GM18517 (cell line): ENCODE measurements at regions not wholly inside any gene's neighbourhood (a gene's known extent, or its start where the extent isn't known, plus 50 kb on each side); places are given as distances from the start of the nearest gene placed in this dataset.
"Not testable (repeated sequence)": the region's sequence is repeated elsewhere in the genome, so short reads cannot be mapped to it uniquely, and the experiment has no call there.

Source experiments
- ATAC-seq: cut with Tn5 transposase; IDR thresholded peaks from one replicate; pipeline ENCODE4 v1.9.1; 2021; ENCODE audit warnings: mild to moderate bottlenecking, moderate library complexity; ENCODE audit not compliant: unreplicated experiment

DNA sequence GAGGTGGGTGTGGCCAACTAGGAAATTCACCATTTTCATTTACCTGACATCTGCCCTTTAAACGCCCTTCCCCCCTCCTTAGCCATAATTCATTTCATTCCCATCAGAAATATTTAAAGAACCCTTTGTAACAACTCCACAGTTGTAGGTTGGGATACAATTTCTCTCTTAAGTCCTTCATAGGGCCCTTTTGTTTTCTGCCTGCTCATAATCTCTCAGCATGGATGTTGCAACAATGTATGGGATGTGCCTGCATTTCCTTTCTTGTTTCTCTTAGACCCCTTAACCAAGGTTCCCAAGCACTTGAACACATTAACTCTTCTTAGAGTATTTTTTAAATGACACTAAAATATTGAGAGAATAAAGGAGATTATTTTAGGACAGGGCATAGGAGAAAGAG is 51.7 kb upstream of the MYO10 start:
- ATAC-seq: no peak

DNA sequence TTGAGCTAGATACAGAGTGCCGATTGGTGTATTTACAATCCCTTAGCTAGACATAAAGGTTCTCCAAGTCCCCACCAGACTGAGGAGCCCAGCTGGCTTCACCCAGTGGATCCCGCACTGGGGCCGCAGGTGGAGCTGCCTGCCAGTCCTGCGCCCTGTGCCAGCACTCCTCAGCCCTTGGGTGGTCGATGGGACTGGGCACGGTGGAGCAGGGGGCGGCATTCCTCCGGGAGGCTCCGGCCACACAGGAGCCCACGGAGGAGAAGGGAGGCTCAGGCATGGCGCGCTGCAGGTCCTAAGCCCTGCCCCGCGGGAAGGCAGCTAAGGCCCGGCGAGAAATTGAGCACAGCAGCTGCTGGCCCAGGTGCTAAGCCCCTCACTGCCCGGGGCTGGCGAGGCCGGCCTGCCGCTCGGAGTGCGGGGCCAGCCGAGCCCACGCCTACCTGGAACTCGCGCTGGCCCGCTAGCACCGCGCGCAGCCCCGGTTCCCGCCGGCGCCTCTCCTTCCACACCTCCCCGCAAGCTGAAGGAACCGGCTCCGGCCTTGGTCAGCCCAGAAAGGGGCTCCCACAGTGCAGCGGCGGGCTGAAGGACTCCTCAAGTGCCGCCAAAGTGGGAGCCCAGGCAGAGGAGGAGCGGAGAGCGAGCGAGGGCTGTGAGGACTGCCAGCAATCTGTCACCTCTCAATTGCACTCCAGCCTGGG is 54.9 kb upstream of the MYO10 start:
- ATAC-seq: not testable (repeated sequence)

DNA sequence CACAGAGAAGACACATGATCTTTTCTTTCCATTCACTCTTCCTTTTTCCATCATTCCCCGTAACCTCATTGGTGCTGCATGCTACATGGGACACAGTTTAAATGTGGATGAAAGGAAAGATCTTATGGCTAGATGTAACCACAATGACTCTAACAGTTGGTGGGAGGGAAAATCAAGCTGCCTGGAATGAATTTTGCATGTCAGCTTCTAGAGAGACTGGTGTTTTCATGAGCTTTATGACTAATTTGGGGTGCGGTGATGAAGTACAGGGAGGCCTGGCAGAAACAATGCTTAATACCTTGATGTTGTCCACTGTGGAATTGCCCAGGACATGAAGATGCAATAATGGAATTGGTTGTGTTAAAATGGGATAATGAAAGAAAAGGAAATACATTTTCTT is 55.9 kb upstream of the MYO10 start:
- peak; percentile 7 for ATAC-seq

DNA sequence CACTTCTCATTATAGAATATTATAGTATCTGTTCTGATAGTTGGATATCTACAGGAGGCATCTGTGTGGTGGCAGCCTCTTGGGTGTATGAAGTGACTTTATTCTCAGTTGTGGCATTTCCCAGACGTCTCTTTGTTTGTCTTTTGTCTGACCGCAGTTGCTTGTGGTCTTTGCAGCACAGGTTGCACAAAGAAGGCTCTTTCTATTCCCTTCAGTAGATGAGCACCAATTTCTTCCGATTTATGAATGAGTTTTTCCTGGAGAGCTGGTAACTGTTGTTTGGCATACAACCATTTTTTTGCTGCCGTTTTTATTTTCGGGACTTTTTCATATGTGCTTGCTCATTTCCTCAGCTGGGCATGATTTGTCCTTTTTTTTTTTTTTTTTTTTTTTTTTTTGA is 56.4 kb upstream of the MYO10 start:
- ATAC-seq: peak; percentile 63

DNA sequence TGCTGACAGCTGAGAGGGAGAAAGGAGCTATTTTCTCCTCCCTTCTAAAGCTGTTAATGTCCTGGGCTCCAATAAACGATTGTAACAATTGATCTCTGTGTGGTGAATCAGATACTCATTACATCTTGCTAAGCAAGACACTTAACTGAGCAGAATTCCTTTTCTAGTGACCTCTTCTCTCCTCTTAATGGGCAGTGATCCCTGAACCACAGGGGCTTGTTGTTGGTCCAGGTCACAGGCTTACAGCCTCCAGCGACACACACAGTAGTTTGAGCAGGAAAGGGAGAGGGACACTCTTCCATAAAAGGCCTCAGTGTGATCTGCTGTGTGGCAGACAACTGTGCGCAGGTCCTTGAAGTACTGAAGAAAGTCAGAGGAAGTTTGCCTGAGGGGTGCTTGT is 58.5 kb upstream of the MYO10 start:
- ATAC-seq: no peak

DNA sequence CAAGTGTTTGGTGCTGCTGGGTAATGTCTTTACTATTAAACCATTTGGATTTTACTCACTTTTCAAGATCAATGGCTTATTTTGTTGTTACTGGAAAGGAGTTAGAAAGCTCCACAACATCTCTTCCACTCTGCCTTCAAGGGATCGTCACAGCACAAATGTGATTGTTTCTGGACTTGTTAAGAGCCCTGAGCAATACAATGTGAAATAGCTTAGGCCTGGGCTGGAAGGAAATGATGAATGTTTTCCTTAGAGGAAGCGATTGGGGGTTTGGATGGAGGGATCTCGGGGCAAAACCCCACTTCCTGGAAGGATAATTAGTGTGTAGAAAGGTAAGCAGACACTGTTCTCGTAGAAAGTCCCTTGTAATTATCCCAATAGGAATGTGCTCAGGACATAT is 59.3 kb upstream of the MYO10 start:
- no peak for ATAC-seq

DNA sequence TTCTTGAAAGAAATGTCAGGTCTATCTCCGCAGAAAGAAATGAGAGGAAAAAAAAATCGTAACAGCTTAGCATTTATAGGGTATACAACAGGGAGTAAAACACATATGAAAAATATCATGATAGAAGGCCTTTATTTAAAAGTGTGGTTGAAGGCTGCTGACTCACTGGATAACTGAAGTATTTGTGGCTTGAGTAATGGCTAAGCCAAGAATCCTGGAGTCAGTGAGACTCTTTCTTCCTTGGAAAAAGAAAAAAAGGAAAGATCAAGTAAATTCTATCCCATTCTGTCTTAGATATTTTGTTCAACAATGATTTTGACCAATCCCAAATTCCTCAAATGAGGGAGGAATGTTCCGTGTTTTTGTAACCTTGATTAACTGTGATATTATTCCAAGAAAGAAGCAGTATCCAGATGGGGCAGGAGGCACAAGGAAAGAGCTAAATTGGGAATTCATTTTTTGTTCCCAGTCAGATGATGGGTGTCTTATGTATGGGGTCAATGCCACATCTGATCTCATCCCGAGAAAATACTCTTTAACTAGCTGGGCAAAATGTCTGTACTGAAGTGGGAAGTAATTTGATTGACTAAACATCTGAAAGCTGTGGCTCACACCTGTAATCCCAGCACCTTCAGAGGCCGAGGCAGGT is 64.3 kb upstream of the MYO10 start:
- no peak for ATAC-seq

DNA sequence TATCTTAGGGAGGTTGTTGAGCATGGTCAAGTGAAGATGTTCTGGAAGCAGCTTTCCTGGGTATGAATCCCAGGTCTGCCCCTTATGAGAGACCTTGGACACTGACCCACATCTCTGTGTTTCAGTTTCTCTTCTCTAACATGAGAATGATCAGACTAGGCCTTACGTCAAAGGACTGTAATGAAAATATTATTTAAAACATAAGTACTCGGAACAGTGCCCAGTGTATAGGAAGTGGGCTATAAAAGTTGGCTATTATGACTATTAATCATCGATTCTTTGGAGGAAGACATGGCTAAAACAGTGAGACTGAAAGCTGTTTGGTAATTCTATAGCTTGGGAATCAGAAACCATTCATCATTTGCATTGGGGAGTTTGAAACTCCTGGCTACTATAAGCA is 65.3 kb upstream of the MYO10 start:
- ATAC-seq: no peak

DNA sequence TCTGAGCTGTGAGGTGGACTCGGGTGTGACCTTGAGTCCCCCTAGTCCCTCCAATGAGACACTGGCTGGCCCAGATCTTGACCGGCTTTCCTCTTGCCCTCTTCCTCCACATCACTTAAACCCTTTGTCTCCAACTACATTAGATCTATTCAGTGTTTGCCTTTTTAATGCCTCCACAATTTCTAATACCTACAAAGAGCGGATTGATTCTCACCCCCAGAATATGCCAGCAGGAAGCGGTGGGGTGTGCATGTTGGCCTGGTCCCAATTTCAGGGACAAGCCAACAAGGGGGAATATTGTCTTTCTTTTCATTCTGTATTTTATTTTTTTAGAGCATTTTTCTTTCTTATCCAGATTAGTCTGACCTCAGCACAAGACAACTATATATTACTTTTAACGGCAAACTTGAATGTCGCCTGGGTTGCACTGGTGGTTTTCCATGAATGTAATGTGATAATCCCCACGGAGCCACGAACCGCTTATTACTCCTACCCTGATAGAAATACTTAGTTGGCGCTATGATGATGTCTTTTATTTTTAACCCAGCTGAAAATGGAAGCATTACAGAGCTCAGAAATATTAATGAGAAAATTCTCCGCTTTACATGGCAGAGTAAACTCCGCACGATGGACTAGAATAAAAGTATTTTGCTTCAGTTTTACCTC is 68.5 kb upstream of the MYO10 start:
- ATAC-seq: no peak

DNA sequence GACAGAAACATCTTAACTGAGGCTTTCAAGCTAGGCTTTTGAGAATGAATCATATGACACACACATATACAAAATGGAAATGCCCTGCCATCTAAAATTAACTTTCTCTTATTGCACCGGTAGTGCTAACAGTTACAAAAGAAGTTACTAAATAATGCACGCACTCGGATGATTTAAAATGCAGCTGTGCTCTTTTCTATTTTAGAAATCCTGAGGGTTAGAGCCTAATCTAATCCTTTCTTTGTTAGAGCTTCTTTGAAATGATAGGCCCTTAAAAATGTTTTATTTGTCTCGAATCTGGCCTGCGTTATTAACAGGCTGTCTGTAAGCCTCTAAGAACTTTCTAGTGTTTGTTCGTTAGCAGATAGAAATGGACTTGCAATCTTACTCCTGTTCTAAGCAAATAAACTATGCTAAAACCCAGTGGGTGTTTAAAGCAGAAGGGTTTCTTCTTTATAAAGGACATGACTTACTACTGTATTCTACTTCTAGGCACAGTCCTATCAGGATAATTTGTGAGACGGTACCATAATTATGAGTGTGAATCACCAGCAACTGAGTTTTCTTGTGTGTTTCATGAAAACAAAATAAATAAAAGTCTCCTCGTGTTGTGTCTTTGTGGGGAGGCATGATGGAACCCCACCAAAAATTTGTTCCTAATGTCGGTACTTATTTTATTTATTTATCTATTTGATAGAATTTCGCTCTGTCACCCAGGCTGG is 69.2 kb upstream of the MYO10 start:
- ATAC-seq: no peak

DNA sequence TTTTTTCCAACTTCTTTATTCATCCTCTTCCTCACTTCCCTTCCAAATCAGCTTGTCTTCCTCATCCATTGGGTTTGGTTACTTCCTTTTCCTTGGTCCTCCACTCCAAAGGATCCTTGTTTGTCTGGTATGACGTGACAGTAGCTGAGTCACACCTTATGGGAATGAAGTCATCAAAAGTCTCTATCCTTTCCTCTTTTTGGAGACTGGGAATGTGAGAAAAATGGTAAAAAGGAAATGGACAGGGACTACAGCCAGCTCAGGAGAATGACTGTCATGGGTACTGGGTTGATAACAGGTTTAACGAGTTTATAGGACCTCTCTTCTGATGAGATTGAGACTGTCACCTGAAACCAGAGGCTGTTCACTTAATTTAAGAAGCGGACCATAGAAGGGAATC is 76.2 kb upstream of the MYO10 start:
- ATAC-seq: no peak

DNA sequence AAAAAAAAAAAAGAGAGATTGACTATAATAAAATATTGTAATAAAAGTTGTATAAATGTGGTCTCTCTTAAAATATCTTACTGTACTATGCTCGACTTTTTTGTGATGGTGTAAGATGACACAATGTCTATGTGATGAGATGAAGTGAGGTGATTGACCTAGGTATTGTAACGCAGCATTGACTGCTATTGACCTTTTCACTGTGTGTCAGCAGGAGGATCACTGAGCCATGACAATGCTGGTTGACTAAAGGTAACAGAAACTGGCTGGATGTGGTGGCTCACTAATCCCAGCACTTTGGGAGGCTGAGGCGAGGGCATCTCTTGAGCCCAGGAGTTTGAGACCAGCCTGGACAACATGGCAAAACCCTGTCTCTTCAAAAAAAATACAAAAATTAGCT is 78.6 kb upstream of the MYO10 start:
- ATAC-seq: no peak

DNA sequence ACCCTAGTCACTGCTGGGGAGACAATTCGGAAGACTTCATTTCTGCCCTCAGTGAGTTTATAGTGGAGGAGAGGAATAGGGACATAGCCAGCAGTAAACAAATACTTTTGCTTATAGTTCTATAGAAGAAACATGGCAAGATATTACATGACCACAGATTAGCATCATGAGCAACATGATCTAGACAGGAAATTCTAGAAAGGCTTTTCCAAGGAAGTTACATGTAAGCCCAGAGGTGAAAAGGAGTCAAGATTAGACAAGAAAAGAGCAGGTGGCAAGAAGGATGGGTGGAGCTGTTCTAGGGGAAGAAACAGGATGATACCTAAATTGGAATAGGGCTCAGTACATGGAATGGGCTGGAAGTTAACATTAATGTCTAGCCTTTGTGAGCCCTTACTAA is 82.8 kb upstream of the MYO10 start:
- ATAC-seq: no peak

DNA sequence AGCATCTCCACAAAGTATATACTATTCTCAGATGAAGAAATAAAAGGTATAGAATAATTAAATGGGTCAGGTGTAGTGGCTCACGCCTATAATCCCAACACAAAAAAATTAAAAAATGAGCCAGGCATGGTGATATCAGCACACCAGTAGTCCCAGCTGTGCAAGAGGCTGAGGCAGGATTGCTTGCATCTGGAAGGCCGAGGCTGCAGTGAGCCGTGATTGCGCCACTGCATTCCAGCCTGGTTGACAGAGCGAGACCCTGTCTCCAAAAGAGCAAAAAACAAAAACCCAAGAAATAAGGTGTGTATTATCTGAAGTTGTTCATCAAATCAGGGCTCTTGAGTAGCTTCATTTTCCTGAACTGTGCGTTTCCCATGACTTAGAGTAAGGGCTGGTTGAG is 83.2 kb upstream of the MYO10 start:
- no peak for ATAC-seq

DNA sequence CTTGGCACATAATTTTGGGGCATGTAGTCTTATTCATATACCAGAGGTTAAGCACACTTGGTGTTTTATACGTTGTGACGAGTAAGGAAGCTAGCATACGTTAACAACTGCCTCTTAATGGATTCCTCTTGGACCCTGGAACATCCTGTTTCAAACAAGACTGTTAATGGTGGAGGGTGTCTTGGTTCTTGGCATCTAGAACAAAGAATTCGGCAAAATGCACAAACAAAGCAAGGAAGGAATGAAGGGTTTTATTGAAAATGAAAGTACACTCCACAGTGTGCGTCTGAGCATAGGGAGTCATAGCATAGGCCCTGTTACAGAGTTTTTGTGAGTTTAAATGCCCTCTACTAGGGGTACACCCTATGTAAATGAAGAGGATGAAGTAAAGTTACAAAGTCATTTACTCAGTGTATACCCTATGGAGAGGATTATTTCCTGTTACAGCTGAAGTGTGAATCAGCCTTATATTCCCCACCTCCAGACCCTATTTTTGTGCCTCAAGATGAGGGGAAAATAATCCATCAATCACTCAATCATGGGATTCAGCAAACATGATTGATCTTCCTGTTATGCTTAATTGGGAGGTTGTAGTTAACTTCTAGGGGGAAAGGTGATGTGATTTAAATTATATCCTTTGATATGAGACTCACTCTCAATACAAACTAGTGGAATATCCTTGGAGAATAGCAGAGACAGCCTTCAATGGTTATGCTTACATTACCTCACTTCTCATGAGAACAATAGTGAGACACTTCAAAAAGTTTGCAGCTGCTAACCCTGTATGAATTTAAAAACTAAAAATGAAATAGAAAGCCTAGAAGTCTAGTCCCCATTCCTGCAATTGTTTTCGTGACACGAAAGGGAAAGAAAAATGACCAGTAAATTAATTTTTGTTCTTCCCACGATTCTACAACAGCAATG is 84.9 kb upstream of the MYO10 start:
- no peak for ATAC-seq

DNA sequence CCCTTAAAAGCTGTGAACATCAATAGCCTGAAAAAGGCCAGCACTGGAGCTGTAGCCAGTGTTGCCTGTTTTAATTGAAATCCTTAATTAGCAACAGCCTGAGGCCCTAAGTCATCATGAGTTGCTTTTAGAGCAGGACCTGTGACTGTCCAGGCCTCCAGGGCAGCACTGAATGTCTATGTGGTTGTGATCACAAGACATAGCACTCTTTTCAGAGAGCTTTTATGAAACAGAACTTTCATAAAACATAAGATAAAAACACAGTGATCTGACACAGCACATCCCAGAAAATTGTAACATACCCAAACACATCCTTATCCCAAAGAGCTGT is 85.5 kb upstream of the MYO10 start:
- ATAC-seq: no peak

DNA sequence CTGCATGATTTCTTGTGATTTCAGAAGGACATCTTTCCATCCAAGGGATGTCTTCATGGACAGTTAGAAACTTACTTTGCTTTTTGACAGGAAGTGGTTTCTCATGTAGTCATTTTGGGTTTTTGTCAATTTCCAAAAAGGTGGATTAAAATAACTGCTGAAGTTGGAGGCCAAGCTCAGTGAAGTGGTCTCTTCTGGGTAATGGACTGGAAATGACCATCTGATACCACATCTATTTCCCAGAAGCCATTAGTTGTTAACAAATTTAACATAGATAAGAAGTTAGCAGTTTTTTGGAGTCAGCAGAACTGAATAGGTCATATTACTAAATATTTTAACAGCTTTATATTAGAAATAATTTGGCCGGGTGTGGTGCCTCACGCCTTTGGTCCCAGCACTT is 86.2 kb upstream of the MYO10 start:
- ATAC-seq: no peak

DNA sequence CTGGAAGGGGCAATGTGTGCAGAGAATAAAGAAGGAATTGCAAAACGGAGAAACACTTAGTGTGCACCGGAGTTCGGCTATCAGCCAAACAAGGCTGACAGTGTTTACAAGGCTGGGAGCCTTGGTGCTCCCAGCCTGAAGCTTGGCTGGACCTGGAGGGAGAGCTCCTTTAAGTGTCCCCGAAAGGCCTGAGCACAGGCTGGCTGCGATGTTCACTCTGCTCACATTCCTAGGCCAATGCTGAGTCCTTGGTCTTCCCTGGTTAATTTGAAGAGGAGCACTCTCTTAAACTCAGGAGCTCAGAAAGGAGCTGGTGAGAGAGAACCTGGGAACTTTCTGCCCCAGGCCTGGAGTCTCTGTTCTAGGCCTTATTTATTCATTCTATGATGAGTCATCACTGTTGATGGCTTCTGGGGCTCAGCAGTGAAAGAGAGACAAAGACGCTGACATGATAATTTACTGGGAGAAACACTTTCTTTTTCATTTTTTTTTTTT is 88.6 kb upstream of the MYO10 start:
- ATAC-seq: no peak

DNA sequence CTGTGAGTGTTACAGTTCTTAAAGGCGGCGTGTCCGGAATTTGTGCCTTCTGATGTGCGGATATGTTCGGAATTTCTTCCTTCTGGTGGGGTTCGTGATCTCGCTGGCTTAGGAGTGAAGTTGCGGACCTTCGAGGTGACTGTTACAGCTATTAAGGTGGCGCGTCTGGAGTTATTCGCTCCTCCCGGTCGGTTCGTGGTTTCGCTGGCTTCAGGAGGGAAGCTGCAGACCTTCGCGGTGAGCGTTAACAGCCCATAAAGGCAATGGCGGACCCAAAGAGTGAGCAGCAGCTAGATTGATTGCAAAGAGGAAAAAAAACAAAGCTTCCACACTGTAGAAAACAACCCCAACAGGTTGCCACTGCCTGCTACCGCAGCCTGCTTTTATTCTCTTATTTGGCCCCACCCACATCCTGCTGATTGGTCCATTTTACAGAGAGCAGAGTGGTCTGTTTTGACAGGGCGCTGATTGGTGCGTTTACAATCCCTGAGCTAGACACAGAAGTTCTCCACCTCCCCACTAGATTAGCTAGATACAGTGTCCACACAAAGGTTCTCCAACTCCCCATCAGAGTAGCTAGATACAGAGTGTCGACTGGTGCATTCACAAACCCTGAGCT is 95.7 kb upstream of the MYO10 start:
- ATAC-seq: not testable (repeated sequence)

DNA sequence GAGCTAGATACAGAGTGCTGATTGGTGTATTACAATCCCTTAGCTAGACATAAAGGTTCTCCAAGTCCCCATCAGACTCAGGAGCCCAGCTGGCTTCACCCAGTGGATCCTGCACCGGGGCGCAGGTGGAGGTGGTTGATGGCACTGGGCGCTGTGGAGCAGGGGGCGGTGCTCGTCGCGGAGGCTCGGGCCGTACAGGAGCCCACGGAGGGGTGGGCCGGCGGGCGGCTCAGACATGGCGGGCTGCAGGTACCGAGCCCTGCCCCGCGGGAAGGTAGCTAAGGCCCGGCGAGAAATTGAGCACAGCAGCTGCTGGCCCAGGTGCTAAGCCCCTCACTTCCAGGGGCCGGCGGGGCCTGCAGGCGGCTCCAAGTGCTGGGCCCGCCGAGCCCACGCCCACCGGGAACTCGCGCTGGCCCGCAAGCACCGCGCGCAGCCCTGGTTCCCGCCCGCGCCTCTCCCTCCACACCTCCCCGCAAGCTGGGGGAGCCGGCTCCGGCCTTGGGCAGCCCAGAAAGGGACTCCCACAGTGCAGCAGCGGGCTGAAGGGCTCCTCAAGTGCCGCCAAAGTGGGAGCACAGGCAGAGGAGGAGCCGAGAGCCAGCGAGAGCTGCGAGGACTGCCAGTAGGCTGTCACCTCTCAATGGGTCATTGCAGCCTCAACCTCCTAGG is 96.4 kb upstream of the MYO10 start:
- ATAC-seq: not testable (repeated sequence)
